GM12878 (cell line): ENCODE measurements at regions not wholly inside any gene's neighbourhood (a gene's known extent, or its start where the extent isn't known, plus 50 kb on each side); places are given as distances from the start of the nearest gene placed in this dataset.

Experiments
- ATAC-seq: fragments of 200-7000 bp; cut with Tn5 transposase; 3 replicates; pipeline ENCODE4 v1.9.1; 2020; ENCODE audit warnings: mild to moderate bottlenecking, moderate library complexity
- BruUV-seq: library from RNA; stranded (reverse); fragments of 400-500 nt; replicated peaks from 2 replicates; lab custom pipeline; 2021; lab: Mats Ljungman, UMichigan
- CTCF ChIA-PET: fragments of 300-600 bp; sonication (Branson Sonifier 250); formaldehyde crosslinking; extraction: SDS; loops from one replicate; lab custom pipeline; 2021; ENCODE audit warnings: inconsistent platforms; lab: Yijun Ruan, JAX
- POLR2A ChIA-PET: fragments of 350-600 bp; formaldehyde crosslinking; extraction: SDS; loops from one replicate; lab custom pipeline; 2021; ENCODE audit warnings: inconsistent platforms; lab: Charles Lee
- RAD21 ChIA-PET: fragments of 300-600 bp; sonication (Branson Sonifier 250); formaldehyde crosslinking; loops from one replicate; lab custom pipeline; 2023; ENCODE audit warnings: antibody characterized with exemption; ENCODE audit not compliant: unreplicated experiment; lab: Charles Lee
- SMC1A ChIA-PET: fragments of 300-600 bp; sonication (Branson Sonifier 250); formaldehyde crosslinking; loops from one replicate; lab custom pipeline; 2023; ENCODE audit not compliant: unreplicated experiment, uncharacterized antibody; lab: Charles Lee
- DNase-seq: peaks from one replicate; pipeline ENCODE4 v3.0.0-alpha.2; 2011; ENCODE audit warnings: low read depth, low spot score
- FAIRE-seq: peaks from 3 replicates; lab custom pipeline; 2011; peaks lifted over from hg19 to GRCh38; lab: Jason Lieb, UNC
- H2AFZ ChIP-seq: 2 replicates; pipeline ENCODE4 v1.6.0; 2011; ENCODE audit warnings: low read depth, low read length, control low read depth; ENCODE audit not compliant: control insufficient read depth
- H3K27ac ChIP-seq: 2 replicates; pipeline ENCODE4 v1.5.1; 2011; ENCODE audit warnings: control low read depth; ENCODE audit not compliant: control insufficient read depth, insufficient read depth
- H3K27me3 ChIP-seq, 2 experiments: replicated peaks in 1 of 2; 2 replicates each; pipeline versions ENCODE4 v1.6.0 to v1.6.1; 2011; ENCODE audit warnings: low read length in 1 of 2; ENCODE audit not compliant: control insufficient read depth in 2 of 2, insufficient read depth in 2 of 2
- H3K36me3 ChIP-seq, 2 experiments: 2 replicates each; pipeline ENCODE4 v1.5.1; 2011; ENCODE audit warnings: low read length in 1 of 2; ENCODE audit not compliant: control insufficient read depth in 2 of 2, insufficient read depth in 2 of 2
- H3K4me1 ChIP-seq: 2 replicates; pipeline ENCODE4 v1.6.1; 2011; ENCODE audit warnings: mild to moderate bottlenecking, low read length, moderate library complexity, mixed read lengths; ENCODE audit not compliant: control insufficient read depth, insufficient read depth
- H3K4me2 ChIP-seq: 2 replicates; pipeline ENCODE4 v1.6.0; 2011; ENCODE audit warnings: control low read depth; ENCODE audit not compliant: control insufficient read depth, insufficient read depth
- H3K4me3 ChIP-seq: fragments of 200-600 bp; sonication (generic); 2 replicates; pipeline ENCODE4 v1.5.1; 2016
- H3K79me2 ChIP-seq: 2 replicates; pipeline ENCODE4 v1.6.0; 2011; ENCODE audit warnings: low read length; ENCODE audit not compliant: control insufficient read depth, insufficient read depth
- H3K9ac ChIP-seq: 2 replicates; pipeline ENCODE4 v1.8.0; 2011; ENCODE audit warnings: low read length, control low read depth, mixed read lengths; ENCODE audit not compliant: control insufficient read depth, insufficient read depth
- H3K9me3 ChIP-seq: replicated peaks from 3 replicates; pipeline ENCODE4 v1.5.1; 2011; ENCODE audit warnings: mild to moderate bottlenecking, low read length; ENCODE audit not compliant: control insufficient read depth, insufficient read depth
- H4K20me1 ChIP-seq: 2 replicates; pipeline ENCODE4 v1.6.0; 2011; ENCODE audit not compliant: control insufficient read depth, insufficient read depth
- BHLHE40 ChIP-seq, 2 experiments: fragments of 450-650 bp in 1 of 2; IDR thresholded peaks; 2 replicates each; pipeline ENCODE4 v1.6.1; 2011 to 2017; ENCODE audit warnings: low read depth in 2 of 2, borderline replicate concordance in 1 of 2, improper control_type of control experiment in 1 of 2, low read length in 1 of 2, mild to moderate bottlenecking in 1 of 2
- CHD1 ChIP-seq: IDR thresholded peaks from 2 replicates; pipeline ENCODE4 v1.6.1; 2012; ENCODE audit warnings: low read depth, low read length, improper control_type of control experiment
- EZH2 ChIP-seq: IDR thresholded peaks from 2 replicates; pipeline ENCODE4 v1.6.1; 2012; ENCODE audit warnings: low read depth, mild to moderate bottlenecking, control low read depth, inconsistent platforms, low read length, borderline replicate concordance; ENCODE audit not compliant: control insufficient read depth
- IRF4 ChIP-seq: IDR thresholded peaks from 2 replicates; pipeline ENCODE4 v1.6.1; 2011; ENCODE audit warnings: low read depth, low read length
- KAT2A ChIP-seq: conservative IDR thresholded peaks from 2 replicates; pipeline ENCODE4 v1.6.1; 2011; ENCODE audit warnings: low read depth, low read length; ENCODE audit not compliant: control insufficient read depth
- MEF2A ChIP-seq: IDR thresholded peaks from 2 replicates; pipeline ENCODE4 v1.6.1; 2011; ENCODE audit warnings: low read depth, mild to moderate bottlenecking, low read length, moderate library complexity; ENCODE audit not compliant: insufficient read depth
- RAD21 ChIP-seq: IDR thresholded peaks from 2 replicates; pipeline ENCODE4 v1.6.1; 2011; ENCODE audit warnings: mild to moderate bottlenecking, low read depth, low read length, moderate library complexity; ENCODE audit not compliant: insufficient read depth
- YBX1 ChIP-seq: fragments of 450-650 bp; IDR thresholded peaks from 2 replicates; pipeline ENCODE4 v1.6.1; 2016; ENCODE audit warnings: antibody characterized with exemption
- ZNF217 ChIP-seq: fragments of 450-650 bp; IDR thresholded peaks from 2 replicates; pipeline ENCODE4 v1.6.1; 2017; ENCODE audit warnings: antibody characterized with exemption, mild to moderate bottlenecking
- WGBS: methylation state at CpG from one replicate; pipeline ENCODE4 v1.1.6; 2016; ENCODE audit warnings: low lambda C conversion rate; ENCODE audit not compliant: insufficient replicate concordance, insufficient coverage; ENCODE audit errors: missing lambda C conversion rate; 5-methylcytosine and 5-hydroxymethylcytosine counted together
- in situ Hi-C: fragments of 300-500 bp; cut with MboI; formaldehyde crosslinking; loops from 9 replicates; pipeline ENCODE4 v1.14.3; 2018; ENCODE audit warnings: mixed read lengths
- intact Hi-C: fragments of 100-400 bp; cut with micrococcal nuclease; formaldehyde crosslinking; loops from one replicate; pipeline ENCODE4 v1.14.2; 2022; ENCODE audit not compliant: unreplicated experiment
- TF ChIP-seq, protein P1 (sequence below): fragments of 450-650 bp; IDR thresholded peaks from 2 replicates; pipeline ENCODE4 v1.6.1; 2016; ENCODE audit warnings: mild to moderate bottlenecking
- TF ChIP-seq, protein P2 (sequence below): fragments of 450-650 bp; IDR thresholded peaks from 2 replicates; pipeline ENCODE4 v1.6.1; 2014; ENCODE audit warnings: mild to moderate bottlenecking

DNA sequence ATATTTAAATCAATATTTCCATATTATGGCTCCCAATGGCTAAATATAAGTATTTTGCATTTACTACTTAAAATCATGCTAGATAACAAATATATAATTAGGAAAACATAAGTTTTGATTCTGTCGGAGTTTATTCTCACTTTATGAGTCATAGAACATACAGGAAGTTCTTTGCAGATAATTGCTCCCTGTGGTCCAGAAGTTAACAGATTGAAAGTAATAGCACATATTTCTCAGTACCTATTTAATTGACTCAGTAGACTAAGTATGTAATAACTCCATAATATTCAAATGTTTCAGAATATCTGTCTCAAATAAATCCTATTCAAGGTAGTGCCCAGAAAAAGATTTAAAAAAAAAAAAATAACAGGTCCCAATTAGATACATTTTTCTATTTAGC, 806.0 kb upstream of the ATXN7L3B start:
- POLR2A ChIA-PET: no interaction called here
- no TSS peak for BruUV-seq
- Histone ChIP-seq H3K27me3 (no peaks in the 10 kb centered on the region), H2AFZ (no peak overlapping the region), H3K79me2 (no peaks in the 10 kb centered on the region), H4K20me1 (no peaks in the 10 kb centered on the region), H3K9me3 (no peaks in the 10 kb centered on the region), H3K36me3 (no peaks in the 10 kb centered on the region), H3K9ac (no peak overlapping the region), H3K27ac (no peak overlapping the region), H3K4me1 (no peaks in the 10 kb centered on the region)
- in situ Hi-C loops (no loop called here), intact Hi-C loops (no loop called here)
- DNase-seq (no peak), FAIRE-seq (no peak), ATAC-seq (no peak)
- CTCF ChIA-PET: no interaction called here
- RAD21 ChIA-PET: no interaction called here
- SMC1A ChIA-PET: interaction anchor here (0.5 kb wide), 1 partner anchor 664 kb away, joined by 3 read pairs; no protein-coding TSS in a partner anchor
- TF ChIP-seq KAT2A: no peak
- TF ChIP-seq, protein P1, sequence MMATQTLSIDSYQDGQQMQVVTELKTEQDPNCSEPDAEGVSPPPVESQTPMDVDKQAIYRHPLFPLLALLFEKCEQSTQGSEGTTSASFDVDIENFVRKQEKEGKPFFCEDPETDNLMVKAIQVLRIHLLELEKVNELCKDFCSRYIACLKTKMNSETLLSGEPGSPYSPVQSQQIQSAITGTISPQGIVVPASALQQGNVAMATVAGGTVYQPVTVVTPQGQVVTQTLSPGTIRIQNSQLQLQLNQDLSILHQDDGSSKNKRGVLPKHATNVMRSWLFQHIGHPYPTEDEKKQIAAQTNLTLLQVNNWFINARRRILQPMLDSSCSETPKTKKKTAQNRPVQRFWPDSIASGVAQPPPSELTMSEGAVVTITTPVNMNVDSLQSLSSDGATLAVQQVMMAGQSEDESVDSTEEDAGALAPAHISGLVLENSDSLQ: no peak
- TF ChIP-seq, all 136 proteins: peak for 0
- 0% methylated on average over 1 of the region's 1 CpG for WGBS
- no peak overlapping the region for H3K4me2 ChIP-seq
- H3K4me3 ChIP-seq: no peak overlapping the region

DNA sequence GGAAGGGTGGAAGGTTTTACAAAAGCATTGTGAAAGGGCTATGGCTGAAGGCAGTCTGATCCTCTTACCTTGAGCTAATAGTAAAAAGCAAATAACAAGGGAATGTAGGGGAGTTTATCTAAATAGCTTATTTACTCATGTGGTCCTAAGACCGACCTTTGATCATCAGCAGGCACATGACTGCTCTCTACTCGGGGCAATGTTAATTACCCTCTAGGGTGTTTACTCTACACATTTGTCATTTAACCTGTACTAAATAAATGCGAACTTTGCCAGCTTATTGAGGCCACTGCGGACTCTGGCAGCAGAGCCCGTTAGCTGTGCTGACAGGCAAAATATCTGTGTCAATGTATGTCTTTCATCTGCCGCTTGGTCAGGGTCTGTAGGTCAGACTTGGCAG, 768.3 kb upstream of the ATXN7L3B start:
- ChIA-PET POLR2A (no interaction called here), SMC1A (interaction anchor here (0.5 kb wide), 1 partner anchor 1239 kb away, joined by 3 read pairs; no protein-coding TSS in a partner anchor), CTCF (no interaction called here), RAD21 (no interaction called here)
- 21% methylated on average over 6 of the region's 6 CpGs for WGBS
- Histone ChIP-seq H3K79me2 (no peaks in the 10 kb centered on the region), H4K20me1 (no peaks in the 10 kb centered on the region), H3K9me3 (no peaks in the 10 kb centered on the region), H3K36me3 (no peaks in the 10 kb centered on the region), H3K4me1 (no peaks in the 10 kb centered on the region), H3K27ac (no peak overlapping the region), H2AFZ (no peak overlapping the region), H3K27me3 (no peaks in the 10 kb centered on the region), H3K9ac (no peak overlapping the region), H3K4me2 (no peak overlapping the region), H3K4me3 (no peak overlapping the region)
- intact Hi-C loops (no loop called here), in situ Hi-C loops (no loop called here)
- BruUV-seq: no TSS peak
- DNase-seq: no peak
- no peak for ATAC-seq
- TF ChIP-seq BHLHE40 (IDR thresholded peaks at IDR 0.05; ENCODE audit: borderline replicate concordance in 1 of 2, low read depth in 2 of 2, low read length in 1 of 2) (no peak), ZNF217 (no peak), RAD21 (no peak), CHD1 (no peak), IRF4 (no peak), KAT2A (no peak), EZH2 (no peak), MEF2A (no peak), YBX1 (no peak)
- TF ChIP-seq, protein P2, sequence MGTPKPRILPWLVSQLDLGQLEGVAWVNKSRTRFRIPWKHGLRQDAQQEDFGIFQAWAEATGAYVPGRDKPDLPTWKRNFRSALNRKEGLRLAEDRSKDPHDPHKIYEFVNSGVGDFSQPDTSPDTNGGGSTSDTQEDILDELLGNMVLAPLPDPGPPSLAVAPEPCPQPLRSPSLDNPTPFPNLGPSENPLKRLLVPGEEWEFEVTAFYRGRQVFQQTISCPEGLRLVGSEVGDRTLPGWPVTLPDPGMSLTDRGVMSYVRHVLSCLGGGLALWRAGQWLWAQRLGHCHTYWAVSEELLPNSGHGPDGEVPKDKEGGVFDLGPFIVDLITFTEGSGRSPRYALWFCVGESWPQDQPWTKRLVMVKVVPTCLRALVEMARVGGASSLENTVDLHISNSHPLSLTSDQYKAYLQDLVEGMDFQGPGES: no peak
- TF ChIP-seq, protein P1: no peak
- no peak for FAIRE-seq
